K562 (cell line): ENCODE measurements at regions not wholly inside any gene's neighbourhood (a gene's known extent, or its start where the extent isn't known, plus 50 kb on each side); places are given as distances from the start of the nearest gene placed in this dataset.

ENCODE experiments used
- ATAC-seq: fragments of 200-7000 bp; cut with Tn5 transposase; 3 replicates; pipeline ENCODE4 v1.9.1; 2020; ENCODE audit warnings: moderate library complexity
- BruUV-seq: library from RNA; stranded (reverse); fragments of 400-500 nt; replicated peaks from 2 replicates; lab custom pipeline; 2021; lab: Mats Ljungman, UMichigan
- CTCF ChIA-PET: fragments of 300-600 bp; formaldehyde crosslinking; extraction: SDS; loops from one replicate; lab custom pipeline; 2021; ENCODE audit warnings: low intra/inter-chr PET ratio; lab: Yijun Ruan, JAX
- POLR2A ChIA-PET: fragments of 300-600, 350-650 bp; sonication (Branson Sonifier 250); formaldehyde crosslinking; extraction: SDS; loops from one replicate; lab custom pipeline; 2021; ENCODE audit warnings: antibody characterized with exemption, inconsistent platforms; lab: Yijun Ruan, JAX
- DNase-seq, 4 experiments: peaks; one replicate each; pipeline versions ENCODE4 v3.0.0 to v3.0.0-alpha.2; 2011 to 2018; ENCODE audit warnings: low spot score in 3 of 4, mixed read lengths in 3 of 4; ENCODE audit errors: extremely low read depth in 1 of 4
- FAIRE-seq: peaks from 2 replicates; lab custom pipeline; 2011; peaks lifted over from hg19 to GRCh38; lab: Jason Lieb, UNC
- H2AFZ ChIP-seq: 2 replicates; pipeline ENCODE4 v1.6.0; 2011; ENCODE audit warnings: low read depth, low read length, control low read depth, inconsistent platforms
- H3K27ac ChIP-seq: fragments of 200-600 bp; 3 replicates; pipeline ENCODE4 v1.8.0; 2011; ENCODE audit warnings: low read depth, mild to moderate bottlenecking, control low read depth, inconsistent platforms, low read length, moderate library complexity, mixed read lengths; ENCODE audit errors: extremely low read depth
- H3K27me3 ChIP-seq, 2 experiments: fragments of 300-600 bp in 1 of 2; 2 replicates in 1 of 2; 3 replicates in 1 of 2; pipeline versions ENCODE4 v1.6.0 to v1.8.0; 2011; ENCODE audit warnings: inconsistent platforms in 2 of 2, low read length in 2 of 2, mild to moderate bottlenecking in 1 of 2, mixed read lengths in 1 of 2, moderate library complexity in 1 of 2; ENCODE audit not compliant: control insufficient read depth in 2 of 2, insufficient read depth in 2 of 2
- H3K36me3 ChIP-seq: fragments of 300-600 bp; 3 replicates; pipeline ENCODE4 v1.8.0; 2011; ENCODE audit warnings: mild to moderate bottlenecking, low read length, inconsistent platforms; ENCODE audit not compliant: control insufficient read depth, insufficient read depth
- H3K4me1 ChIP-seq, 2 experiments: fragments of 200-600 bp in 1 of 2; replicated peaks in 1 of 2; 2 replicates in 1 of 2; 3 replicates in 1 of 2; pipeline versions ENCODE4 v1.5.1 to v1.8.0; 2011; ENCODE audit warnings: inconsistent platforms in 2 of 2, low read length in 2 of 2, mild to moderate bottlenecking in 1 of 2, mixed read lengths in 1 of 2, moderate library complexity in 1 of 2; ENCODE audit not compliant: control insufficient read depth in 2 of 2, insufficient read depth in 2 of 2
- H3K4me2 ChIP-seq: 2 replicates; pipeline ENCODE4 v1.6.1; 2011; ENCODE audit warnings: low read length, control low read depth, inconsistent platforms, mixed read lengths; ENCODE audit not compliant: insufficient read depth
- H3K4me3 ChIP-seq: fragments of 200-600 bp; sonication (generic), shearing (Covaris generic); 2 replicates; pipeline ENCODE4 v1.5.1; 2016; ENCODE audit warnings: control low read depth, inconsistent platforms
- H3K79me2 ChIP-seq: fragments of 200-600 bp; 3 replicates; pipeline ENCODE4 v1.8.0; 2011; ENCODE audit warnings: low read length, inconsistent platforms; ENCODE audit not compliant: control insufficient read depth, insufficient read depth
- H3K9ac ChIP-seq, 2 experiments: 2 replicates each; pipeline versions ENCODE4 v1.6.0 to v1.6.1; 2011; ENCODE audit warnings: low read depth in 2 of 2, low read length in 2 of 2, control low read depth in 1 of 2, inconsistent platforms in 1 of 2, mild to moderate bottlenecking in 1 of 2, mixed read lengths in 1 of 2; ENCODE audit not compliant: insufficient read depth in 1 of 2
- H3K9me1 ChIP-seq: one replicate; pipeline ENCODE4 v1.6.0; 2011; ENCODE audit warnings: inconsistent platforms, mild to moderate bottlenecking, low read length, moderate library complexity; ENCODE audit not compliant: control insufficient read depth, insufficient read depth
- H3K9me3 ChIP-seq: replicated peaks from 2 replicates; pipeline ENCODE4 v1.5.1; 2011; ENCODE audit warnings: low read depth, low read length, inconsistent platforms; ENCODE audit not compliant: control insufficient read depth, insufficient read depth
- H4K20me1 ChIP-seq: replicated peaks from 2 replicates; pipeline ENCODE4 v1.6.1; 2011; ENCODE audit warnings: low read length, inconsistent platforms, mixed read lengths; ENCODE audit not compliant: control insufficient read depth, insufficient read depth
- BACH1 ChIP-seq: fragments of 200-800 bp; sonication (Bioruptor generic); IDR thresholded peaks from 2 replicates; pipeline ENCODE4 v1.6.1; 2016; ENCODE audit warnings: missing genetic modification characterization, missing compliant biosample characterization
- CCAR2 ChIP-seq: fragments of 200-400 bp; formaldehyde crosslinking; IDR thresholded peaks from 2 replicates; pipeline ENCODE4 v1.6.1; 2017; ENCODE audit warnings: mild to moderate bottlenecking, low read depth, low read length
- CREB1 ChIP-seq, 2 experiments: sonication (generic) in 1 of 2; formaldehyde crosslinking in 1 of 2; IDR thresholded peaks; 2 replicates each; pipeline versions ENCODE4 v1.6.1 to v1.8.0; 2012 to 2022; ENCODE audit warnings: inconsistent platforms in 1 of 2, mild to moderate bottlenecking in 1 of 2, missing genetic modification reagents in 1 of 2, moderate library complexity in 1 of 2
- EHMT2 ChIP-seq: fragments of 450-650 bp; IDR thresholded peaks from 2 replicates; pipeline ENCODE4 v1.6.1; 2018; ENCODE audit warnings: antibody characterized with exemption
- ELK1 ChIP-seq: sonication (generic); formaldehyde crosslinking; IDR thresholded peaks from 2 replicates; pipeline ENCODE4 v1.8.1; 2022; ENCODE audit warnings: missing genetic modification reagents
- ETV5 ChIP-seq: sonication (generic); formaldehyde crosslinking; IDR thresholded peaks from 2 replicates; pipeline ENCODE4 v1.4.0; 2020; ENCODE audit warnings: low read depth, mild to moderate bottlenecking, missing genetic modification reagents
- IRF1 ChIP-seq: sonication (generic); formaldehyde crosslinking; IDR thresholded peaks from 2 replicates; pipeline ENCODE4 v1.8.0; 2022; ENCODE audit warnings: missing genetic modification reagents, mild to moderate bottlenecking, borderline replicate concordance
- LEF1 ChIP-seq: fragments of 450-650 bp; IDR thresholded peaks from 2 replicates; pipeline ENCODE4 v1.6.1; 2016; ENCODE audit warnings: mild to moderate bottlenecking
- MTA1 ChIP-seq: fragments of 450-650 bp; IDR thresholded peaks from 2 replicates; pipeline ENCODE4 v1.6.1; 2017; ENCODE audit warnings: borderline replicate concordance
- RAD51 ChIP-seq: fragments of 450-650 bp; IDR thresholded peaks from 2 replicates; pipeline ENCODE4 v1.7.1; 2016; ENCODE audit warnings: low read depth, mild to moderate bottlenecking, borderline replicate concordance
- UBTF ChIP-seq, 2 experiments: IDR thresholded peaks; 2 replicates each; pipeline ENCODE4 v1.6.1; 2012; ENCODE audit warnings: improper control_type of control experiment in 2 of 2, low read depth in 2 of 2, low read length in 2 of 2, borderline replicate concordance in 1 of 2
- USF1 ChIP-seq: sonication (generic); formaldehyde crosslinking; IDR thresholded peaks from 2 replicates; pipeline ENCODE4 v1.9.0; 2022; ENCODE audit warnings: mild to moderate bottlenecking, missing genetic modification reagents
- USF2 ChIP-seq: sonication (generic); formaldehyde crosslinking; IDR thresholded peaks from 2 replicates; pipeline ENCODE4 v1.5.0; 2020; ENCODE audit warnings: missing genetic modification reagents
- ZBED1 ChIP-seq: IDR thresholded peaks from 2 replicates; pipeline ENCODE4 v1.6.1; 2014
- ZC3H4 ChIP-seq: sonication (generic); formaldehyde crosslinking; IDR thresholded peaks from 2 replicates; pipeline ENCODE4 v1.9.0; 2021; ENCODE audit warnings: missing genetic modification reagents, borderline replicate concordance
- ZNF133 ChIP-seq: fragments of 250-450 bp; sonication (Bioruptor Pico); IDR thresholded peaks from 2 replicates; pipeline ENCODE4 v1.4.0; 2020; ENCODE audit warnings: mild to moderate bottlenecking
- ZNF263 ChIP-seq: sonication (generic); formaldehyde crosslinking; IDR thresholded peaks from 2 replicates; pipeline ENCODE4 v1.8.0; 2022; ENCODE audit warnings: mild to moderate bottlenecking, missing genetic modification reagents, borderline replicate concordance
- ZNF668 ChIP-seq: fragments of 250-450 bp; sonication (Bioruptor Pico); IDR thresholded peaks from 2 replicates; pipeline ENCODE4 v1.8.0; 2022; ENCODE audit warnings: mild to moderate bottlenecking, inconsistent platforms
- WGBS: fragments of 100-300 bp; shearing (Covaris generic); methylation state at CpG from one replicate; pipeline ENCODE4 v1.1.6; 2016; ENCODE audit warnings: low coverage, mixed read lengths; ENCODE audit not compliant: insufficient coverage; ENCODE audit errors: missing lambda C conversion rate; 5-methylcytosine and 5-hydroxymethylcytosine counted together
- in situ Hi-C: fragments of 300-500 bp; cut with MboI; formaldehyde crosslinking; loops from 4 replicates; pipeline ENCODE4 v1.15.0; 2018; ENCODE audit warnings: inconsistent platforms, mixed read lengths
- intact Hi-C: fragments of 100-400 bp; cut with micrococcal nuclease; formaldehyde crosslinking; loops from 2 replicates; pipeline ENCODE4 v1.14.2; 2022

GRCh38 chr12:125461831-125462230 lies 396.6 kb downstream of the AACS start (continued):
- TF ChIP-seq ZNF263 (CRISPR knock-in tag) (no peak), LEF1 (no peak), MTA1 (no peak), USF1 (peak; percentile 20; the same call in 1 of the 2 replicates), ZNF133 (no peak), RAD51 (peak; percentile 64; the same call in 1 of the 2 replicates), ELK1 (CRISPR knock-in tag) (no peak), USF2 (CRISPR knock-in tag) (peak; percentile 65)

- in situ Hi-C loops (no loop called here), intact Hi-C loops (no loop called here)
- no peak for DNase-seq
- CTCF ChIA-PET, result no interaction called here
- H3K4me1 ChIP-seq, result no peaks in the 10 kb centered on the region
- 0% methylated on average over 2 of the region's 2 CpGs for WGBS
- H4K20me1 ChIP-seq, result no peaks in the 10 kb centered on the region
- H3K4me3 ChIP-seq, result no peak overlapping the region
- no peak for FAIRE-seq
- TF ChIP-seq CCAR2, result no peak
- TF ChIP-seq ETV5, result no peak
- no peak for TF ChIP-seq ZNF668 (CRISPR knock-in tag)
- TF ChIP-seq BACH1 (tag), result no peak
- no peak for TF ChIP-seq UBTF (IDR thresholded peaks at IDR 0.05; ENCODE audit: borderline replicate concordance in 1 of 2, low read depth in 2 of 2, low read length in 2 of 2)
- TF ChIP-seq EHMT2, result no peak
- no peak for TF ChIP-seq CREB1 (IDR thresholded peaks at IDR 0.05)
- TF ChIP-seq CREB1 (CRISPR knock-in tag; IDR thresholded peaks at IDR 0.05), result no peak
- TF ChIP-seq ZBED1, result no peak
- no peak for TF ChIP-seq ZC3H4 (CRISPR knock-in tag)
- TF ChIP-seq IRF1 (CRISPR knock-in tag), result no peak
- no peak overlapping the region for H3K4me2 ChIP-seq
- no peak overlapping the region for H3K9ac ChIP-seq
- POLR2A ChIA-PET, result no interaction called here
- H3K27ac ChIP-seq, result no peak overlapping the region
- no TSS peak for BruUV-seq
- ATAC-seq, result no peak
- no peaks in the 10 kb centered on the region for H3K36me3 ChIP-seq
- no peaks in the 10 kb centered on the region for H3K9me3 ChIP-seq
- no peak overlapping the region for H2AFZ ChIP-seq
- H3K27me3 ChIP-seq, result no peaks in the 10 kb centered on the region
- H3K9me1 ChIP-seq, result no peaks in the 10 kb centered on the region
- no peaks in the 10 kb centered on the region for H3K79me2 ChIP-seq
These were observed 398.2 kb downstream of the AACS start for GRCh38 chr12:125463386-125463785.
